ENCODE measurements at regions not wholly inside any gene's neighbourhood (a gene's known extent, or its start where the extent isn't known, plus 50 kb on each side); places are given as distances from the start of the nearest gene placed in this dataset.

GRCh38 chr22:26894766-26895485 is 237.5 kb downstream of the MIAT start:
- peak; percentile 13 for DNase-seq

- DNase-seq: no peak
Observed at GRCh38 chr22:26897384-26897783, 240.0 kb downstream of the MIAT start.

- DNase-seq: no peak
Observed at GRCh38 chr22:26898946-26899605, 241.7 kb downstream of the MIAT start.

DNA sequence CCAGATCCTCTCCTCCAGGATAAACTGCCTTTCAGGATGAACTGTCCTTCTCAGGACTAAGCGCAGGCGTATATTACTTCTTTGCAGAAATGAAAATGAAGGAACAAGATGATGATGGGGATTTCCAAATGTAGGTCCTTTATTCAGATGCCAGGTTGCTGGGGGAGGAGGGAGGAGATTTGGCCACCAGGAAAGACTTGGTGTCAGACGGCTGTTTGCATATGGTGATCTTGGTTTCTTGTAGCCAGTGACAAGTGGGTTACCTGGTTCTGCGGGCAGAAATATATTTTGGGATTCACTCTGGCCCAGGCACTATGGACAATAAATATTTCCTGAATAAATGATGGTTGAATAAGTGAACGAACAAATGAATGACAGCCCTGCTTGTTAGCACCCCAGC is 243.4 kb downstream of the MIAT start:
- DNase-seq: no peak

- no peak for DNase-seq
Observed at GRCh38 chr22:26901198-26901816, 243.9 kb downstream of the MIAT start.

DNA sequence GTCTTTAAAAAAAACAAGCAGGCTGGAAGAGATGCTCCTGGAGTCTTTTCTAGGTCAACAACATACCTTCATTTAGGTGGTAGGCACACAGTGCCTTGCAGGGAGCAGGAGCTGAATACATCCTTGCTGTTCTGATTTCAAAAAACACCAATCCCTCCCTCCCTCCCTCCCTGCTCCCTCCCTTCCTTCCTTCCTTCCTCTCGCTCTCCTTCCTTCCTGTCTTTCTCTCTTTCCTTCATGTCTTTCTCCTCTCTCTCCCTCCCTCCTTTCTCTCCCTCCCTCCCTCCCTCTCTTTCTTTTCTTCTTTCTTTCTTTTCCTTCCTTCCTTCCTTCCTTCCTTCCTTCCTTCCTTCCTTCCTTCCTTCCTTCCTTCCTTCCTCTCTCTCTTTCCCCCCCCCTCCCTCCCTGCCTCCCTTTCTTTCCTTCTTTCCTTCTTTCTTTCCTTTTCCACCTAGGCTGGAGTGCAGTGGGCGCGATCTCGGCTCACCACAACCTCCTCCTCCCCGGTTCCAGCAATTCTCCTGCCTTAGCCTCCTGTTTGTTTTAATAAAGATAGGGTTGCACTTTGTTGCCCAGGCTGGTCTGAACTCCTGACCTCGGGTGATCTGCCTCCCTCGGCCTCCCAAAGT is 245.1 kb downstream of the MIAT start:
- no peak for DNase-seq

- DNase-seq: no peak
Observed at GRCh38 chr22:26903030-26903856, 245.9 kb downstream of the MIAT start.

- DNase-seq: no peak
Observed at GRCh38 chr22:26904483-26904882, 247.1 kb downstream of the MIAT start.

GRCh38 chr22:26905076-26905475 is 247.7 kb downstream of the MIAT start:
- no peak for DNase-seq

- DNase-seq: no peak
Observed at GRCh38 chr22:26905640-26906039, 248.3 kb downstream of the MIAT start.

GRCh38 chr22:26906464-26906863 is 249.1 kb downstream of the MIAT start:
- no peak for DNase-seq

- DNase-seq: no peak
Observed at GRCh38 chr22:26907366-26907765, 250.0 kb downstream of the MIAT start.

GRCh38 chr22:26910845-26911244 is 253.5 kb downstream of the MIAT start:
- DNase-seq: no peak

DNA sequence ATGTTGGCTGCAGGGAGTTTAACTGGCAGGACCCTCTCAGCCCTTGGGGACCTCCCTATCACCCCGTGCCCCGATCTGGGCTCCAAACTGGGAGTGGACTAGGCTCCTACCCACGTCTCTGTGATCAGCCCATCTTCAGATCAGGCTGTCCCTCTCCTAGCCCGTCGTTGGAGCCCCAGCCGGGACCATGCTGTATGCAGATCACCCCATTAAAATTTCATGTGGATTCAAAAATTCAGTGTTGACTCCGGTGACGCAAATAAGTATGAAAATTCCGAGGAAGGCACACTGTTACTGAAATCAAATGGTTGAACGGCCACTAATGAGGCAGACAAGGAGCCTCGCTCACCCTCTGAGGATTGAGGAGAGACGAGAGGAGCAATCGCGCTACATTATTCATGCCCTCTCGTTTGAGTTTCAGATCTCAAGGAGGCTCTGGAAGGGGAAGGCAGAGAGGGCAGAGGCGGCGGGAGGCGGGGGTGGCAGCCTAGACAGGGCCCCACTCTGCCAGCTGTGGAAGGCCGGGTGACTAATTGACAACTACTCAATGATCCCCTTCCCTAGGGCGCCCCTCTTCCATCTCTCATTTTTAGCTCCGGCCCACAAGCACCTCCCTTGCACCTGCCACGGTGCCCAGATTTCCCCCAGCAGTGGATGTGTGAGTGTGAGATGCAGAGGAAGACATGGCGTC is 255.4 kb downstream of the MIAT start:
- no peak for DNase-seq

GRCh38 chr22:26914519-26915185 is 257.3 kb downstream of the MIAT start:
- no peak for DNase-seq

DNA sequence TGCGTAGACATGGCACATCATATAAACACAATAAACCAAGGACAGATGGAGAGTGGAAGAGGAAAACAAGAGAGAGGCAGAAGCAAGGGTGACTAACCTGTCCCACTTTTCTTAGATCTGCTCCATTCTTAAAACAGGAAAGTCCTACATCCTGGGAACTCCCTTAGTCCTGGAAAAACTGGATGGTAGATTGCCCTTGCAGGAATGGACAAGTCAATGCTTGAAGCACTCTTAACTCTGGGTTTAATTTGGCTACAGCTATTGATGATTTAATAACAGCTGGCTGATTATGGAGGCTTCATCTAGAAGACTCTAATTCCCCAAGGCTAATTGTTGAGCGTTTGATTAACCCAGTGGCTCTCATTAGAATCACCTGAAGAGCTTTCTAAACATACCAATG is 258.8 kb downstream of the MIAT start:
- no peak for DNase-seq

GRCh38 chr22:26918226-26918625 is 260.8 kb downstream of the MIAT start:
- no peak for DNase-seq

GRCh38 chr22:26921726-26922125 is 264.3 kb downstream of the MIAT start:
- DNase-seq: no peak

DNA sequence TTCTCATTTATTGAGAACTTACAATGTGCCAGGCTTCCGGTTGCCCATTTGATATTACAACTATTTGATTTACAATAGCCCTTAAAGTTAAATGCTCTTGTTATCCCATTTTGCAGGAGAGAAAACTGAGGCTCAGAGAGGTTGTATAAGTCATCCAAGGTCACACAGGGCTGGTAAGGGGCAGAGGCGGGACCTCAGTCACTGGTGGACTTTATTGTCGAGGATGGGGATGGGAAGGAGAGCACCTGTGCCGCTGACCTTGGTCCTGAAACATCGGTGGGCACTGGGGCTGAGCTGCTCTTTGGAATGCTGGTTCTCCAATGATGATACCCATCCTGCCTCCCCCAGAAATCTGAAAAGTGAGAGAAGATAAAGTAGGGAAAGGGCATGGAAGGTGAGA is 265.4 kb downstream of the MIAT start:
- DNase-seq: no peak

GRCh38 chr22:26923531-26923930 is 266.1 kb downstream of the MIAT start:
- DNase-seq: no peak

- no peak for DNase-seq
Observed at GRCh38 chr22:26927821-26928220, 270.4 kb downstream of the MIAT start.

GRCh38 chr22:26931471-26931870 is 274.1 kb downstream of the MIAT start:
- no peak for DNase-seq

Data from stimulated activated CD4-positive, alpha-beta T cell treated with anti-CD3 and anti-CD28 coated beads, Interleukin-1b, Interleukin-23, amount 100 ng/mL, for 48 hours (primary cell).